ENCODE measurements at regions not wholly inside any gene's neighbourhood (a gene's known extent, or its start where the extent isn't known, plus 50 kb on each side); places are given as distances from the start of the nearest gene placed in this dataset.
"Not testable (repeated sequence)": the region's sequence is repeated elsewhere in the genome, so short reads cannot be mapped to it uniquely, and the experiment has no call there.

DNA sequence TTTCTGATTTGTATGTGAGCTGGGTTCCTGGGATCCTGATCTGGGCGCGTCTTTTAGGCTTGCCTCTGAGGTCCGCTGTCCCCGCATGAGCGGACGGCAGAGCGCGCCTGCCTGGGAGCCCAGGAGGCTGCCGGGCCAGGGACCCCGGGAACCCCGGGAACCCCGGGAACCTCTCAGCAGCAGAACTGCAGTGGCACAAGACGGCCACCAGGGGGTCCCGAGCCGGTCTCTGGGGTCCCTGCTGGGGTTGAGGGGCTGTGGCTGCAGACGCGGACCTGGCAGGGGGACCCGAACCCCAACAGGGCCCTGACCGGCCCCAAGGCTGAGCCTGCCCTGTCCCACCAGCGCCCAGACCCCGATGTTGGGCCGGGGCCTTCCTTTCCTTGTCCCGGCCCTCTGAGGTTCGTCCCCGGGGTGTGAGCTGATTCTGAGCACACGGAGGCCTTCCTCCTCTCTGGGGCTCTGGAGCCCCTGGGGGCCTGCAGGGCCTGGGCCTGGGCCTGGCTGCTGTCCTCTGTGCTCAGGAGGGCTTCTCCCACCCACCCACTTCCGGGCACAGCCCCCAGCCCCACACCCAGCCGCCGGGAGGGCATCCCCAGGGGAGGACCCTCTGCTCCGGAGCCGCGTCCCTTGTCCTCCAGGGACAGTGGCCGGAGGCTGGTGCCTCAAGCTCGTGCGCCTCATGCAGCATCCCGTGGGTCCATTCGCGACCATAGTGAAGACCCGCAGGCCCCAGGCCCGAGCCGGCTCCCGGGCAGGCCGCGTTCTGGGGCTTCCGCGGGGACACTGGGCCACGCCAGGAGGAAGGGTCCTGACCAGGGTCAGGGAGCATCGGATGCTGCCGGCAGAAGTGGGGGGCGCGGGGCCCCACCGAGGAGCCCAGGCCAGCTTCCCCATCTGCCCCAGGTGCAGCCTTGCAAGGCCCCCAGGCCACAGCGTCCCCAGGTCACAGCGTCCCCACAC is 152.9 kb downstream of the TMEM121 start:
- not testable (repeated sequence) for H3K9me3 Mint-ChIP-seq; H3K4me3 Mint-ChIP-seq; H3K4me1 Mint-ChIP-seq (ENCODE audit: low read depth); H3K27ac Mint-ChIP-seq; H3K27me3 Mint-ChIP-seq (ENCODE audit: low read depth); H3K36me3 Mint-ChIP-seq (ENCODE audit: low read depth)

DNA sequence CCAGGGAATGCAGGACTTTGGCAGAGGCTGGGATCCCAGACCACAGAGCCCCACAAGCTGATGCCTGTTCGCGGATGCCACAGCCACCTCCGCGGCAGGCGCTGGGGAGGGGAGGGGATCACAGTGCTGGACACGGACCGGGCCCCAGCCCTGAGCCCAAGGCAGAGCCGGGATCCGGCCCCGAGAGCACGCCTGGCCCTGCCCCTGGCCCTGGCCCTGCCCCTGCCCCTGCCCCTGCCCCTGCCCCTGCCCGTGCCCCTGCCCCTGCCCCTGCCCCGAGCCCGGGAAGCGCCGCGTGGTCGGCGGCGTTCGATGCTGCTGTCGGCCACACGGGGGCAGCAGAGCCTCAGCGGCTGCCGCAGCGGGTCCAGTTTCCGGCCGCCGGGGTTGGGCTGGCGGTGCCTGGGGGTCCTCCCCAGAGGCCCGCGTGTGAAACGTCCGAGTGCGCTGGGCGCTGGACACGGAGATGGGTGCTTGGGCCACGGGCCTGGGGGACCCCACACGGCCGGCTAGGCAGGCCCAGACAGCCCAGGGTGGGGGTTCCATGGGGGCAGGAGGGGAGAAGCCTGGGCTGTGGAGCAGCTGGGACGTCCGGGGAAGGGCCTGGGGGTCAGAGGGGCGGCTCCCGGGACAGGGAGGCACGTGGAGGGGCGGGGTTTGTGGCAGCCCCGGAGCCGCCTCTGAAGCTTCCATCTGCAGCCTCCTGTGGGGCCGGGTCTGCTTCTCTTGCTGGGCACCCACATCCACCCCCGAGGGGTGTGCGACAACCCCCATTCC is 153.8 kb downstream of the TMEM121 start:
- H3K27ac Mint-ChIP-seq; H3K4me1 Mint-ChIP-seq (ENCODE audit: low read depth); H3K36me3 Mint-ChIP-seq (ENCODE audit: low read depth); H3K27me3 Mint-ChIP-seq (ENCODE audit: low read depth); H3K4me3 Mint-ChIP-seq; H3K9me3 Mint-ChIP-seq: not testable (repeated sequence)

DNA sequence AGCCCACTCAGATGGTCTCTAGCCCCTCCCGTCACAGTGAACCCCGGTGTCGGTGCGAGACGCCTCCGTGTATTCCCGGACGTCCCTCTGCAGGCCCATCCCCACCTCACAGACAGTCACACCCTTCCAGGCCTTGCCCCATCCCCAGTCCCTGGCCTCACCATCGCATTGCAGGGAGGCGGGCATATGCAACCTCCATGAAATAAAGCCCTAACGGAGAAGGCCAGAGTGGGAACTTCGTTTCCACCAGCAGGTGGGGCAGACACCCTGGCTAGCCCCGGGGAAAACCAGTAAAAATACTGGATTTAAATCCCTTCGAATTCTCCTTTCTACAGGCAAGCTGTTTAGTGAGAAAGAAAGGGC is 154.3 kb downstream of the TMEM121 start:
- not testable (repeated sequence) for H3K9me3 Mint-ChIP-seq

DNA sequence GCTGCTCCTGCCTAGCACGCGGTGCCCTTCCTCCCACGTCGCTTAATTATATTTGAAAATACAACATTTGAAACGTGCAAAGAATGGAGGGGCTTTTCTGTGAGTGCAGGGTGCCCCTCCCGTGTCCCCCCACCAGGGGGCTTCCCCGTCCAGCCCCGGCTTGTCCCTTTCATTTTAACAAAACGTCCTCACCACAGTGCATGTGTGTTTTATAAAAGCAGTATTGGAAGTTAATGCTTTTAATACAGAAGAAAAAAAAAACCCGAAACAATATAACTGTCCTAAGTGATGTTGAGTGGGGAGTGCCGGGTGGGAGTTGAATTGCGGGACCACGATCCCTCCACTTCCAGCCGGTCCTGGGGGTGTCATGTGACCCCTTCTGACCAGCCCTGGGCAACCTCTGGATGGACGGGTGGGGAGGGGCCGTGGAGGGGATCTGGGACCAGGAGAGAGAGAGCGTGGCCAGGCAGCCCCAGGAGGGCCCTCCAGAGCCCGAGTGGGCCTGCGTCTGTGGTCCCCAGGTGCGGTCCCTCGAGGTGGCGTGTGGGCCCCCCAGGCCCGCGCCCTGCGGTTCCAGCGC is 155.3 kb downstream of the TMEM121 start:
- not testable (repeated sequence) for H3K9me3 Mint-ChIP-seq; H3K4me3 Mint-ChIP-seq; H3K4me1 Mint-ChIP-seq (ENCODE audit: low read depth); H3K36me3 Mint-ChIP-seq (ENCODE audit: low read depth); H3K27me3 Mint-ChIP-seq (ENCODE audit: low read depth); H3K27ac Mint-ChIP-seq

More for the DNA sequence above, 154.3 kb downstream of the TMEM121 start:
- H3K36me3 Mint-ChIP-seq (ENCODE audit: low read depth); H3K27ac Mint-ChIP-seq; H3K27me3 Mint-ChIP-seq (ENCODE audit: low read depth); H3K4me3 Mint-ChIP-seq; H3K4me1 Mint-ChIP-seq (ENCODE audit: low read depth): not testable (repeated sequence)

DNA sequence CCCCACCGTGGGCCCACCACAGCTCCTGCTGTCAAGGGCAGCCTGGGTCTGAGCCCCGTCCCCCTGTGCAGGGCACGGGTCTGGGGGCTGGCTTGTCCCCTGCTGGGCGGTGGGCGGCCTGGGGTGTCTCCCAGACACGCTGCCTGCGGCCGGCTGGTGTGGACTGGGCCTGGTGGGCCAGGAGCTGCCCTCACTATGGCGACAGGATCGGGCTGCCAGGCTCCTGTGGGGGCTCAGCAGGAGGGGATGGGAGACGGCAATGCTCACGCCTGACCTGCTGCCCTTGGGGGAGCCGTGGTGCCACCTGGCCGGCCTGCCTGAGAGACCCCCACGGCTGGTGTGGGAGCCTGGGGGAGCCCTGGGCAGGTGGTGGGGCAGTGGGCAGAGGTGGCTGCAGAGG is 156.1 kb downstream of the TMEM121 start:
- H3K9me3 Mint-ChIP-seq; H3K27me3 Mint-ChIP-seq (ENCODE audit: low read depth); H3K4me1 Mint-ChIP-seq (ENCODE audit: low read depth); H3K27ac Mint-ChIP-seq; H3K4me3 Mint-ChIP-seq; H3K36me3 Mint-ChIP-seq (ENCODE audit: low read depth): not testable (repeated sequence)

DNA sequence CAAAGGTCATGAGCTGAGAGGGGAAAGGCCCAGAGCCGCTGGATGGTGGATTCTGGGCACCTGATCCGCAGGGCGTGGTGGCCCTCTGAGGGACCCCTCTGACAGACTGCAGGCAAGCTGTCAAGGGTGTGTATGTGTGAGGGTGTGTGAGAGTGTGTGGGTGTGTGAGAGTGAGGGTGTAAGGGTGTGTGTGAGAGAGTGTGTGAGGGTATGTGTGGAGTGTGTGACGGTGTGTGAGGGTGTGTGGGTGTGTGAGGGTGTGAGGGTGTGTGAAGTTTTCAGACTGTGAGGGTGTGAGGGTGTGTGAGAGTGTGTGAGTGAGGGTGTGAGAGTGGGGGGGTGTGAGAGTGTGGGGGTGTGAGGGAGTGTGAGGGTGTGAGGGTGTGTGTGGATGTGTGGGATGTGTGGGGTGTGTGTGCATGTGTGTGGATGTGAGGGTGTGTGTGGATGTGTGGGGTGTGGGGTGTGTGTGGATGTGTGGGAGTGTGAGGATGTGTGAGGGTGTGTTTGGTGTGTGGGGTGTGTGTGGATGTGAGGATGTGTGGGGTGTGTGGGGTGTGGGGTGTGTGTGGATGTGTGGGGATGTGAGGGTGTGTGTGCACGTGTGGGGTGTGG is 156.7 kb downstream of the TMEM121 start:
- Mint-ChIP-seq H3K9me3 (no peaks in the 10 kb centered on the region), H3K36me3 (ENCODE audit: low read depth) (no peaks in the 10 kb centered on the region), H3K27me3 (ENCODE audit: low read depth) (peaks cover 3% of the 10 kb centered on the region), H3K4me3 (no peak overlapping the region), H3K4me1 (ENCODE audit: low read depth) (peaks cover 2% of the 10 kb centered on the region), H3K27ac (no peak overlapping the region)

DNA sequence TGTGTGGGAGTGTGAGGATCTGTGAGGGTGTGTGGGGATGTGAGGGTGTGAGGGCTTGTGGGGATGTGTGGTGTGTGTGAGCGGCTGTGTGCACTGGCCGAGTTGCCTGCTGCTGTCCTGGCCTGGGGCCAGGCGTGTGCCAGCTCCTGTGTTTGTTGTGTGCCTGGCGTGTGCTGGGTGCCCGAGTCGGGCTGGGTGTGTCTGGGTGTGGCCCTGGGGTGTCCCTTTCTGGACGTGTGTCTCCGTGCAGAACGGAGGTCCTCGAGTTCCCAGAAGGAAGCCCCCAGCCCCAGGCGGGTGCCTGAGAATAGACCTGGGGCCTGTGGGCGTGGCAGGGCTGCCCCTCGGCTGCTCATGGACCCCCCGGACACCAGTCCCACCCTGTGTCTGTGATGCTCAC is 157.7 kb downstream of the TMEM121 start:
- H3K4me3 Mint-ChIP-seq; H3K27ac Mint-ChIP-seq; H3K4me1 Mint-ChIP-seq (ENCODE audit: low read depth); H3K27me3 Mint-ChIP-seq (ENCODE audit: low read depth); H3K36me3 Mint-ChIP-seq (ENCODE audit: low read depth); H3K9me3 Mint-ChIP-seq: not testable (repeated sequence)

DNA sequence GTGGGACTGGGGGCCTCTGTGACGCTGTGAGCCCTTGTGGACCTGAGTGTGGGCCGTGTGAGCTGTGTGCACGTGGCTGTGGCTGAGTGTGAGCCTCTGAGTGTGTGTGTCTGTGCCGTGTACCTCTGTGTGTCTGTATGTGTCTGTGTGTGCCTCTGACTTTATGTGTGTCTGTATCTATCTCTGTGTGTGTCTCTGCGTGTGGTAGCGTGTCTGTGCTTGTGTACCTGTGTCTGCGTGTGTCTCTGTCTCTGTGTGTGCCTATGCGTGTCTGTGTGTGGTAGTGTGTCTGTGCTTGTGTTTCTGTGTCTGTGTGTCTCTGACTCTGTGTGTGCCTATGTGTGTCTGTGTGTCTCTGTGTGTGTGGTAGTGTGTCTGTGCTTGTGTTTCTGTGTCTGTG is 158.2 kb downstream of the TMEM121 start:
- not testable (repeated sequence) for H3K9me3 Mint-ChIP-seq; H3K36me3 Mint-ChIP-seq (ENCODE audit: low read depth); H3K4me1 Mint-ChIP-seq (ENCODE audit: low read depth); H3K4me3 Mint-ChIP-seq; H3K27me3 Mint-ChIP-seq (ENCODE audit: low read depth)
- H3K27ac Mint-ChIP-seq = peak overlapping the region; percentile 2

DNA sequence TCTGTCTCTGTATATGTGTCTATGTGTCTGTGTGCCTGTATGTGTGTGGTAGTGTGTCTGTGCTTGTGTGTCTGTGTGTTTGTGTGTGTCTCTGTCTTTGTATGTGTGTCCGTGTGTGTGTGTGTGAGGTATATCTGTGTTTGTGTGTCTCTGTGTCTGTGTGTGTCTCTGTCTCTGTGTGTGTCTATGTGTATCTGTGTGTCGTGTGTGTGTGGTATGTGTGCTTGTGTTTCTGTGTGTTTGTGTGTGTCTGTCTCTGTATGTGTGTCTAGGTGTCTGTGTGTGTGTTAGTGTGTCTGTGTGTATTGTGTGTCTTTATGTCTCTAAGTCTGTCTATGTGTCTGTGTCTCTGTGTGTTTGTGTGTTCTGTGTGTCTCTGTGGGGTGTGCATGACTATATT is 158.6 kb downstream of the TMEM121 start:
- no peaks in the 10 kb centered on the region for H3K36me3 Mint-ChIP-seq (ENCODE audit: low read depth)
- H3K4me3 Mint-ChIP-seq = no peak overlapping the region
- H3K4me1 Mint-ChIP-seq (ENCODE audit: low read depth) = no peaks in the 10 kb centered on the region
- H3K9me3 Mint-ChIP-seq = peaks cover 5% of the 10 kb centered on the region
- H3K27me3 Mint-ChIP-seq (ENCODE audit: low read depth) = no peaks in the 10 kb centered on the region
- peak overlapping the region; percentile 2 for H3K27ac Mint-ChIP-seq

DNA sequence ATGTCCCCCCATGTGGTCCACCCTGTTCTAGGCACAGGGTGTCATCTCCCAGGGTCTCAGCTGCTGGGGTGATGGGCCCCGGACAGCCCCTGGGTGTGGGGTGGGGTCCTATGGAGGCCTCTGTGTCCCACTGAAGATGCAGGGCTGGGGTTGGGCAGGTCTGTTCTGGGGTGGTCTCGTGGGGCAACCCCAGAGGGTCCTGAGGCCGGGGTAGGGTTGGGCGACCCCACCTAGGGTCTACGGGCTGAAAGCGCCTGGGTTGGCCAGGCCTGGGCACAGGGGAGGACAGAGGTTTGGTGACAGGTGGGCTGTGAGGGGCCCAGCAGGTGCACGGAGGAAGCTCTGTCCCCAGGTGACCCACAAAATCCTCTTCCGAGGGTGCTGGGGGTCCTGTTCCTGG is 159.2 kb downstream of the TMEM121 start:
- H3K4me1 Mint-ChIP-seq (ENCODE audit: low read depth); H3K27ac Mint-ChIP-seq; H3K36me3 Mint-ChIP-seq (ENCODE audit: low read depth); H3K4me3 Mint-ChIP-seq; H3K27me3 Mint-ChIP-seq (ENCODE audit: low read depth): not testable (repeated sequence)
- peaks cover 11% of the 10 kb centered on the region for H3K9me3 Mint-ChIP-seq

DNA sequence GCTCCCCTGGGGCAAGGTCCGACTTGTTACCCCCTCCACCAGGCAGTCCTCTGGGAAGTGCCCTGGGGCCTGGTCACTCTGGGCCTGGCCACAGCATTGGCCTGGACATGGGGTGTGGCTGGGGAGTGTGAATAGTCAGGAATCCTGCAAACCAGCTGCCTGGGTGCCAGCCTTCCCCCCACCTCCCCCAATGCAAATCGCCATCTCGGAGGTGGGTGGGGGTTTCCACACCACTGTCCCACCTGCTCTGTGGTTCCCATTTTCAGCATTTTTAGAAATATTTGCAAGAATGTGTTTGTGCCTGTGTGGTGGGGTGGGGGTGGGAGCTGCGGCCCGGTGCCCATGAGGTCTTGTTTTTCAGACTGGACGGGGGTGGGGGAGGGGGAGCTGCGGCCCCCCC is 159.7 kb downstream of the TMEM121 start:
- H3K27me3 Mint-ChIP-seq (ENCODE audit: low read depth); H3K4me1 Mint-ChIP-seq (ENCODE audit: low read depth); H3K36me3 Mint-ChIP-seq (ENCODE audit: low read depth); H3K27ac Mint-ChIP-seq; H3K4me3 Mint-ChIP-seq: not testable (repeated sequence)
- peaks cover 16% of the 10 kb centered on the region for H3K9me3 Mint-ChIP-seq

DNA sequence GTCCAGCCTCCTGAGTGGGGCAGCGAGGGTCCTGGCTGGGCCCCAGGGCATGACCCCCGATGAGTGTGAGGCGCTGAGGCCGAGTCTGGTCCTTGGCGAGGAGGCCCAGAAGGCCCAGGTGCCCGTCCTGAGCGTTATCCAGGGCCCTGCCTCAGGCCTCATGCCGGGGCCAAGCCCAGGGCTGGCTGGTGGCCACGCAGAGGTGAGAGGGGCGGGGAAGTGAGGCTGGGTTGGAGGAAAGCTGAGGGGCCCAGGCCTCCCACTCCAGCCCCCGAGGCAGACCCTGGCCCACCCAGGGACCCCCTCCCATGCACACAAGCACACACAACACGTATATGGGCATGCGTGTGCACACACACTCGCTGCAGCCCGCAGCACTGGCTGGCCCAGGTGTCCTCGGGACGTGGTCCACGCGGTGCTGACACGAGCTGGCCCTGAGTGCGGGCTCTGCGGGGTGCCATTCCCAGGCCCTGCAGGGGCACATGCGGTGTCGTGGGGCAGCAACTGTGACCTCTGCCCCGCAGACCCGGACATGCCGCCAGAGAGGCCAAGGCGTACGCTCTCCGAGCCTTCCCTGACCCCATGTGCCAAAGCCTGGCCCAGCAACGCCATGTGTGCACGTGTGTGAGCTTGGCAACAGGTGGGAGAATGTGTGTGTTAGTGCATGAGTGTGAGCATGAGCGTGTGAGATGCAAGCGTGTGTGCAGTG is 160.2 kb downstream of the TMEM121 start:
- not testable (repeated sequence) for H3K36me3 Mint-ChIP-seq (ENCODE audit: low read depth); H3K27me3 Mint-ChIP-seq (ENCODE audit: low read depth); H3K27ac Mint-ChIP-seq; H3K4me3 Mint-ChIP-seq; H3K4me1 Mint-ChIP-seq (ENCODE audit: low read depth)
- peaks cover 16% of the 10 kb centered on the region for H3K9me3 Mint-ChIP-seq

DNA sequence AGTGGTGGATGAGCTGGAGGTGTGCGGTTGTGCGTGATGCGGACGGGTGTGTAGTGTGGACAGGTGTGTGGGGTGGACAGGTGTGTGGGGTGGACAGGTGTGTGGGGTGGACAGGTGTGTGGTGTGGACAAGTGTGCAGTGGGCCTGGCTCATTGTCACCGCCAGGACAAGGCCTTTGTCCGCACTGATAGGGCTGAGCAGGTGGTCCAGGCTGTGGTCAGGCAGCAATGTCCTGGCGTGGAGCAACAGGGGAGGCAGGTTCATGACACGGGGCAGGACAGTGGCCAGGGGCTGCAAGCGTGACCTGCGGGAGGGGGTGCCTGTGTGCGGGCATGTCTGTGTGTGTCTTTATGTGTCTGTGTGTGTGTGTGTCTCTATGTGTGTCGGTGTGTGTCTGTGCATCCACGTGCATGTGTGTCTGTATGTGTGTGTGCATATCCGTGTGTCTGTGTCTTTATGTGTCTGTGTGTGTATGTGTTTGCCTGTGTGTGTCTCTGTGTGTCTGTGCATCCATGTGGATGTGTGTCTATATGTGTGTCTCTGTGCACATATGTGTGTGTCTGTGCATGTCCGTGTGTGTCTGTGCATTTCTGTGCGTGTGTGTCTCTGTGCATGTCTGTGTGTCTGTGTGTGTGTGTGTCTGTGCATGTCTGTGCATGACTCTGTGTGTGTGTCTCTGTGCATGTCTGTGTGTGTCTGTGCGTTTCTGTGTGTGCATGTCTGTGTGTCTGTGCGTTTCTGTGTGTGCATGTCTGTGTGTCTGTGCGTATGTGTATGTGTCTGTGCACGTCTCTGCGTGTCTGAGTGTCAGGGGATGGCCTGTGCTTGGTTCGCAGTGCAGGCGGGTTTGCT is 161.0 kb downstream of the TMEM121 start:
- H3K36me3 Mint-ChIP-seq (ENCODE audit: low read depth); H3K27ac Mint-ChIP-seq; H3K27me3 Mint-ChIP-seq (ENCODE audit: low read depth); H3K4me1 Mint-ChIP-seq (ENCODE audit: low read depth); H3K4me3 Mint-ChIP-seq: not testable (repeated sequence)
- peaks cover 16% of the 10 kb centered on the region for H3K9me3 Mint-ChIP-seq

DNA sequence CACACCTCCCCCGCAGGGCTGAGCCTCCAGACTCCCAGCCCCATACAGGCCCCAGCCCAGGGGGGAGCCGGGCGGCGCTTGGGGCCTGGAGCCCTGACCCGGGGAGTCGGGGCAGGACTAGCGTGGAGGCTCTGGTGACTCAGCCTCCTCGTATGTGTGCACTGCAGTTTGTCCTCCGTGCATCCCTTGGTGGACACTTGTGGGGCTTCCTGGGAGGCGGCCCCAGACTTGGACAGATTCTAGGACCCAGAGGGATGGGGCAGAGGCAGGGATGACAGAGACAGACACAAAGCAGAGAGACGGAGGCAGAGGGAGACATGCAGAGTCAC is 161.6 kb downstream of the TMEM121 start:
- not testable (repeated sequence) for H3K4me1 Mint-ChIP-seq (ENCODE audit: low read depth); H3K27ac Mint-ChIP-seq; H3K4me3 Mint-ChIP-seq; H3K36me3 Mint-ChIP-seq (ENCODE audit: low read depth); H3K27me3 Mint-ChIP-seq (ENCODE audit: low read depth)
- H3K9me3 Mint-ChIP-seq = peaks cover 16% of the 10 kb centered on the region
